ENCODE measurements at regions not wholly inside any gene's neighbourhood (a gene's known extent, or its start where the extent isn't known, plus 50 kb on each side); places are given as distances from the start of the nearest gene placed in this dataset.

DNA sequence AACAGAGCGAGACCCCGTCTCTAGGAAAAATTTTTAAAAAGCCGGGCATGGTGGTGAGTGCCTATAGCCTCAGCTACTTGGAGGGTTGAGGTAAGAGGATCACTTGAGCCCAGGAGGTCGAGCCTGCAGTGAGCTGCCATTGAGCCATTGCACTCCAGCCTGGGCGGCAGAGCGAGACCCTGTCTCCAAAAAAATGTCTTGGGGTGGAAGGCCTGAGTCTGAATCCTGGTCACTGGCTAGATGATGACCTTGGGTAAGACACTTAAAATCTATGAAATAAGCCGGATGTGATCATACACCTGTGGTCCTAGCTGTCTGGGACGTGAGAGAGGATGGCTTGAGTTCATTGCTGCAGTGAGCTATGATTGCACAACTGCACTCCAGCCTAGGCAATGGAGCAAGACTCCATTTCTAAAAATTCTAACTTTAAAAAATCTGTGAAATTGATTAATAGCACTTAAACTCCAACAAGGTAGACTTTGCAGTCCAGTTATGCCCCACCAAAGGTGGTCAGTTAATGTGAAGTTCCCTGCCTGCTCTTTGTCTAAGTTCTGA, 157.3 kb upstream of the UMPS start:
- TF ChIP-seq, protein P1, sequence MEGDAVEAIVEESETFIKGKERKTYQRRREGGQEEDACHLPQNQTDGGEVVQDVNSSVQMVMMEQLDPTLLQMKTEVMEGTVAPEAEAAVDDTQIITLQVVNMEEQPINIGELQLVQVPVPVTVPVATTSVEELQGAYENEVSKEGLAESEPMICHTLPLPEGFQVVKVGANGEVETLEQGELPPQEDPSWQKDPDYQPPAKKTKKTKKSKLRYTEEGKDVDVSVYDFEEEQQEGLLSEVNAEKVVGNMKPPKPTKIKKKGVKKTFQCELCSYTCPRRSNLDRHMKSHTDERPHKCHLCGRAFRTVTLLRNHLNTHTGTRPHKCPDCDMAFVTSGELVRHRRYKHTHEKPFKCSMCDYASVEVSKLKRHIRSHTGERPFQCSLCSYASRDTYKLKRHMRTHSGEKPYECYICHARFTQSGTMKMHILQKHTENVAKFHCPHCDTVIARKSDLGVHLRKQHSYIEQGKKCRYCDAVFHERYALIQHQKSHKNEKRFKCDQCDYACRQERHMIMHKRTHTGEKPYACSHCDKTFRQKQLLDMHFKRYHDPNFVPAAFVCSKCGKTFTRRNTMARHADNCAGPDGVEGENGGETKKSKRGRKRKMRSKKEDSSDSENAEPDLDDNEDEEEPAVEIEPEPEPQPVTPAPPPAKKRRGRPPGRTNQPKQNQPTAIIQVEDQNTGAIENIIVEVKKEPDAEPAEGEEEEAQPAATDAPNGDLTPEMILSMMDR (conservative IDR thresholded peaks at IDR 0.05): no peak

DNA sequence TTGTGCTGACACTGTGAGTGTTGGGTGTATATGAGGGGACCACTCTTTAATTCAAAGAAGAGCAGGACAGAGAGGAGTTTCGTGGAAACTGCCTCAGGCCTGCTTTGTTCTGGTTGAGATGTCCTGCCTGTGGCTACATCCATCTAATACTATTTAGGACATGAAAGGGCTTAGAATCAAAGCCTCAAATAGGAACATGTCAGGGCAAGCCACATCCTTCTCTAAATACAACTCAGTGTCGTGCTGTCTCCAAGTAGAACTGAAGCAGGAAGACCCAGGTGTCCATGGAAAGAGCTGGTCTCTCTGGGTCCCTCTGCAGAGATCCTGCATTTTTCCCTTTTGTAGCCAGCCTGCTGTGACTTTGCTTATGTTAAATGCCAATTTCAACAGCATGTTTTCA, 156.2 kb upstream of the UMPS start:
- H3K27ac ChIP-seq: no peak overlapping the region
- TF ChIP-seq, protein P1 (conservative IDR thresholded peaks at IDR 0.05): no peak

More for the DNA sequence above, 157.3 kb upstream of the UMPS start:
- no peak overlapping the region for H3K27ac ChIP-seq

DNA sequence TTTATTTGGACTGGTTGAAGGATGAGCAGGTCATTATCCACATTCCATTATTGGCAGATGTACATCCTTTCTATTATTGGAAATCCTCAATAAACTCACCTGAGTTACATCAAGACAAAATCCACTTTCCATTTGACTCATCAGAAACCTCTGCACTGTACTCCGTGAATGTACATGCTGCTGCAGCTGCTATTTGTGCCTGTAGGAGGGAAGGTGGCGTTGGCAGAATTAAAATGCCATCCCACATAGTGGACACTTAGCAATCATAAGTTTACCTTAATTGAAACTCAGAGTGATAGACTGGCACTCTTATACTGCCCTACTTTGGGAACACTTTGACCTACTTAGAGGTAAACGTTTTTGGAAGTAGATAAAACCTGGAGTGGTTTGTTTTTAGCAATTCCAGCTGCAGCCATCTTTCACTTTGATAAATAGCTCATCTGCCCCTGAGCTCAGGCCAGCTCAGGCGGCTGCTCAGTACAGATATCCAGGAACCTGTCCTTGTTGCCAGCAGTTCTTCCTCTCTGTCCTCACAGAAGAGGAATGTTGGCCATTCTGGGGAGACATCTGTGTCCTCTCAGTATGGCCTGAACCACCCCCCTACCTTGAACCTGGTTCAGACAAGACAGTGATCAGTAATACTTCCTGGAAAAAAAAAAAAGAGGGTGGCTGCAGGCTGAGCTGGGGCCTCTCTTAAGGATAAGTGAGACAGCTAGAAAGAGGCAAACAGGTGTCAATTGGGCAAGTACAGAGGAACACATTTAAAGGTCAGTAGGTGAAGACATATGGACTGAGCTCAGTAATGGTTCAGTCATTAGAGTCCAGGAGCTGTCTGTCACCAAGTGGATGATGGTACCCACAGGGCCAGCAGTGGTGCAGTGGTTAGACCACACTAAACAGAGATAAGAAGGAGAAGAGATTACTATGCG, 153.4 kb upstream of the UMPS start:
- TF ChIP-seq, protein P1 (conservative IDR thresholded peaks at IDR 0.05): no peak
- no peak overlapping the region for H3K27ac ChIP-seq

DNA sequence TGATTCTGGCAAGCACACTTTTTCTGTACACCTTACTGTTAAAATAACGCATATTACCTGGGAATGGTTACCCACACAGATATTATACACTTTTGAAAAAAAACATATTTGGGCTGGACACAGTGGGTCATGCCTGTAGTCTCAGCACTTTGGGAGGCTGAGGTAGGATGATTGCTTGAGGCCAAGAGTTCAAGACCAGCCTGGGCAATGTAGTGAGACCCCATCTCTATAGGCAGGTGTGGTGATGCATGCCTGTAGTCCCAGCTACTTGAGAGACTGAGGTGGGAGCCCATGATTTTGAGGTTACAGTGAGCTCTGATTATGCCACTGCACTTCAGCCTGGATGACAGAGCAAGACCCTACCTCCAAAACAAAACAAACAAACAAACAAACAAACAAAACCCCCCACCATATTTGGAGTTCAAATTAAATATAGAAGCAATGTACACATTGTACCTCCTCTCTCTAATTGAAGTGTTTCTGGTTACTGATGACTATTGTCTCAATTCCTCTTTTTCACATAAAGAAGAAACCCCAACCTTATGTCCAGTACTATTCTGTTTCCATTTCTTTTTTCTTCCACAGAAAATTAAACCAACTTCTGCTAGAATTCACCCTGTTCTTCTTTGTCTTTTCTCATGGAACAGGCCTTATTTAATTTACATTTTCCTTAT, 152.6 kb upstream of the UMPS start:
- H3K27ac ChIP-seq: no peak overlapping the region
- TF ChIP-seq, protein P1 (conservative IDR thresholded peaks at IDR 0.05): no peak

DNA sequence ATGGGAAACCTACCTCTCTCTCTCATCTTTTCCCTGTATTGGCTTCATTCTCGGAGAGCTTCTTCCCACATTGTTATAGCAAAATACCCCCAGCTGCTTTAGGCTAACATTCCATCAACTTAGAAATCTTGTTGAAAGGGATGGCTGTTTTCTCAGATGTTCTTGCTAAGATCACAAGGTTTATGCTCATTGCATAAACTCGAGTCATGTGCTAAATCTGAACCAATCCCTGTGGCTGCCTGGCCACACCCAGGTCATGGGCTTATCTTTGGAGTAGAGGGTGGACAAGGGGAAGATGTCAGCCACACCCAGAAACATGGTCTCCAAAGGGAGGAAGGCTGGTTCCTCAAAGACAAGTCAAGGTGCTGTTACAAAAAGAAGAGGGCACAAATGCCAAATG, 150.6 kb upstream of the UMPS start:
- no peak overlapping the region for H3K27ac ChIP-seq
- TF ChIP-seq, protein P1 (conservative IDR thresholded peaks at IDR 0.05): no peak

DNA sequence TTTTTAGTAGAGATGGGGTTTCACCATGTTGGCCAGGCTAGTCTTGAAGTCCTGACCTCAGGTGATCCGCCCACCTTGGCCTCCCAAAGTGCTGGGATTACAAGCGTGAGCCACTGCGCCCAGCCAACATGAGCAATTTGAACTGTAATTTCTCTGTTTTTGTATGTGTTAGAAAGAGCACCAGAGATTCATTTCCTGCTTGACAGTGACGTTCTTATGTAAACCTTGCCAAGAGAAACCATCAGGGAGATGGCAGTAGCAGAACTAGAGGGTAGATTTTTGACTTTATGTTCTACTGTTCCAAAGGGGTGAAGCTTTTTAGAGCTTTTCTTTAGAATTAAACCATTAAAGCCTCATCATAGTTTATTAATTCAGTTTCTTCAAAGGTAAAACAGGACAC, 148.1 kb upstream of the UMPS start:
- no peak overlapping the region for H3K27ac ChIP-seq
- TF ChIP-seq, protein P1 (conservative IDR thresholded peaks at IDR 0.05): no peak
